HG02943 (cell line): ENCODE measurements at regions not wholly inside any gene's neighbourhood (a gene's known extent, or its start where the extent isn't known, plus 50 kb on each side); places are given as distances from the start of the nearest gene placed in this dataset.
"Not testable (repeated sequence)": the region's sequence is repeated elsewhere in the genome, so short reads cannot be mapped to it uniquely, and the experiment has no call there.

Experiments used
- ATAC-seq: cut with Tn5 transposase; IDR thresholded peaks from one replicate; pipeline ENCODE4 v1.9.1; 2021; ENCODE audit warnings: mild to moderate bottlenecking, low read depth, moderate library complexity; ENCODE audit not compliant: unreplicated experiment

DNA sequence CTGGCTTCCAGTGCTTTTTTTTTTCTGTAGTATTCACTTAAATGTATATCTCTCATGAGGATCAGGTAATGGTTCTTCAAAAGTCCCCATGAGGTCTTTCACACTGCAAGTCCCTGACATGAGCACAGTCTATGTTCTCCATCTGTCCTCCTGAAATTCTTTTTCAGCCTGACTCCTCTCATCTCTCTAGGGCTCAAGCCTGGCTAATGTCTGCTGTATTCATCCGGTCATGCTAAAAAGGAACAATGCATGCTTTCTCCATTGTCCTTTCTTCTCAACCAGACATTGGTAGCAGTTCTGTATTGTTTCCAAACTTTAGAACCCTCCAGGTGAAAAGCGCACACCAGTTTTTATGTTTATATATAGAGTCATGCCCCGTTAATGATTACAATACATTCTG, 368.3 kb upstream of the OLFM3 start:
- no peak for ATAC-seq

GRCh38 chr1:102336602-102337001, 339.9 kb upstream of the OLFM3 start:
- no peak for ATAC-seq

DNA sequence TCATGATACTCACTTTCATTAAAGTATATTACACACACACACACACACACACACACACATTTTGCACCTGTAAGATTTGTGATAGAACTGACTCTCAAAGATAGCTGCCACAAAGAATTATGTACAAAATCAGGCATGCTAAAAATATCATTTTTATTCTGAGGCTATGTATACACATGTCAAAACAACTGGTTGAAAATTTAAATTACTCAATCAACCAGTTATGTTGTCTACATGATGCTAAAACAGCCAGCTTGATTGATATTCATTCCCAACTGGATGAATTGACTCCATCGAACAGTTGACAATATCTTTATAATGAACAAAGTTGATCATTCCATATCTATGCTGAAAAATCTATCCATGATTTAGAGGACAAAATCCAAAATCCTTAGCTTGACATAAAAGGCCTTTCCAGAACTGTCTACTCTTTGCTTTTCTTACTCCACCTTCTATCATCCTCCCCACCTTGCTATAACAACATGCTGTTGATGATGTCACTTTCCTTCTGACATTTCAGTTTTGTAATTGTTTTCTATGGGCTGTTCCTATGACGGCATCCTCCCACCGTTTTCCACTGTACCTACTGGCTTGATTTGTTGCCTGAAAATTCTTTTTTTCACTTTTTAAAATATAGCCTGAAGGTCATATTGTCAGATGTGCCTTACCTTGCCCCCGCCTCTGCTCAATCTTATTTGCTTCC, 321.5 kb upstream of the OLFM3 start:
- no peak for ATAC-seq

GRCh38 chr1:102315096-102315495, 318.4 kb upstream of the OLFM3 start:
- no peak for ATAC-seq

- ATAC-seq, result no peak
These were observed 299.4 kb upstream of the OLFM3 start for GRCh38 chr1:102296116-102296515.

GRCh38 chr1:102282955-102283354, 286.2 kb upstream of the OLFM3 start:
- ATAC-seq, result no peak

- ATAC-seq, result no peak
These were observed 266.3 kb upstream of the OLFM3 start for GRCh38 chr1:102262994-102263393.

DNA sequence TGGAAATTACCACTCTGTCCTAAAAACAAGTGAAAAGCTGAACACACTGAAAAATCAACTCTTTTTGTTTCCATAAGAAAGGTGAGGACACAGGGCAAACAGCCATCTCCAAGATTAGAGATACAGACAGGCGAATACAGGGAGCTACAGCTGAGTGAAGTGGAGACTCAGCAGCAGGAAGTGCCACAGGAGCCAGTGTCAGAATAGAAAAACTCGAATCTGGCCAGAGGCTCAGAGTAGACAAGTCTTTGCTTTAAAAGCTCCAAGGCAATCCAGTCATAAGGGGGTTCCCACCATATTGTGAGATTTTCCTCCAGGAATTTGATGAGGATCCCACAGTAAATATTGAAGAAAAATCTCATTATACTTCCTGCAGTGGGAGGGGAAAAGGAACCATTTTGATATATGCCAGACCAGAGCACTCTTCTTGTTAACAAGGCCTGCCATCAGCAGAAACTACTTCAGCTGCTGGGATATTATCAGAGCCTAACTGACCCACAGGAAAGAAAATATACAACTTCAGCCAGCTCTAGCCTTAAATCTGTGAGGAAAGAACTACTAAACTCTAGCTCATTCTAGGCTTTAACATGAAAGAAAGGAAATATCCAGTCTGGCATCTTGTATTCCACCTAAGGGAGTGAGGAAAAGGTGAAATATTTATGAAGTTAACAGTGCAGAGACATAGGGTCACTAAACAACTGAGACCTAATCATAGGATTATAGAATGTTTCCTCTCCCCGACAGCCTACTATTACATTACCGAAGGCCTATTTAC, 256.2 kb upstream of the OLFM3 start:
- no peak for ATAC-seq

DNA sequence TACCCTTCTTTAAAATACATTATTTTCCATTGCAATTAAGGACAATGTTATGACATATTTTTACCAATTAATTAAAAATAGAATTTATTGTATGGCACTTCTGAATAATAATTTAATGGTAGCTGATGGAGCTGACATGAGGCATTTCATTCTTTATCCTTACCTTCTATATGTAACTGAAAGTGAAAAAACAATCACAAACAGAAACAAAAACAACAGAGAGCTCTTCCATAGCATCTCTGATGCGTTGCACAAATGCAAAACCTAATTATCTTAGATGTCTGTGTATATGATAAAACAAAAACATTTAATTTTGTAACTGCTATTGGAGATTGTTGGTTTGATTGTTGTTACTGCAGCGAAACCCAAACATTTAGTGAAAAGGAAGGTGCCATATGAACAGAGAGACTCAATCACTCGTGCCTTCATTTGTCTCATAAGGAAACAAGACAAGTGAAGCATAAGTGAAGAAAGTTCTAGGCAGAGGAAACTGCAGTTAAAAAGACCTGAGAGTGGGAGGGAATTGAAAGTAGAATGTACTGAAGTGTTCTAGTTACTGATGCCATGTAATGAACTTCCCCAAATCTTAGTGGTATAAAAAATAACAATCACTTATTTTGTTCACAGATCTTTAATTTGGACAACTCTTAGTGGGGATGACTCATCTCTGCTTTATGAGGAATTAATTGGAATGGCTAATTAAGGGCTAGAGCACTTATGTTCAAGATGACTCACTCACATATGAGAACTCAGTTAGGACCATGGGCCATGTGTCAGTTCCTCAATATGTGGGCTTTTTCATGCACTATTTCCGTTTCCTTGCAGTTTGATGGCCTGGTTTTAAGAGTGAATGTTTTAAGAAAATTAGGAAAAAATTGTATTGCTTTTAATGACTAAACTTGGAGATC, 245.0 kb upstream of the OLFM3 start:
- peak; percentile 55 for ATAC-seq

DNA sequence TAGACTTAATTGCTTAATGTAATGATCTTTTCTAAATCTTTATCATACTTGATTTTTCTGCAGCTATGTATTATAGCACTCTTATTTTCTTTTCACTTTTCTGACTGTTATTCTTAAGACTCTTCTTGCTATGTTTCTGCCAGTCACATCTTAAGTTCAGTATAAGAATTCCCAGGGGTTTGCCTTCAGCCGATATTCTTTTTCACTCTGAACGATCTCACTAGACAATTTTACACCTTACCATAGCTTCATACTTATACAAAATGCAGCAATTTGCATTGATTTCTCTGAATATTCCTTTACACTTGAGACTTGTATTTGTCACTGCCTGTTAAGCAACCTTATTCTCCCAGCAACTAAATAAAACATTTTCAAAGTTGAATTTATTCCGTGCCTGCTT, 242.5 kb upstream of the OLFM3 start:
- ATAC-seq, result no peak

- ATAC-seq, result no peak
These were observed 238.1 kb upstream of the OLFM3 start for GRCh38 chr1:102234753-102235359.

- ATAC-seq, result peak; percentile 63
These were observed 222.7 kb upstream of the OLFM3 start for GRCh38 chr1:102219463-102219862.

DNA sequence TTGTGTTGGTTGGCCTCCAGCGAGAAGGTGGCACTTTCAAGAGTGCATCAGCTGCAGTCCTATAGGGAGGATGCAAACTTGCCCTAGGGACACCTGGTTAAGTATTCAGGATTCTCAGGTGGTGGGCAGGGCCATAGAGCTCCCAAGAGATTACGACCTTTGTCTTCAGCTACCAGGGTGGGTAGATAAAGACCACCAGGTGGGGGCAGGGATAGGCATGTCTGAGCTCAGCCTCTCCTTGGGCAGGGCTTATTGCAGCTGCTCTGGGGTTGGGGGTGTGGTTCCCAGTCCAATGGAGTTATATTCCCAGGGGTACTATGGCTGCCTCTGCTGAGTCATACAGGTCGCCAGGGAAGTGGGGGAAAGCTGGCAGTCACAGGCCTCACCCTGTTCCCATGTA, 214.2 kb upstream of the OLFM3 start:
- ATAC-seq, result not testable (repeated sequence)

- ATAC-seq, result no peak
These were observed 195.0 kb upstream of the OLFM3 start for GRCh38 chr1:102191723-102192122.

GRCh38 chr1:102190429-102190828, 193.7 kb upstream of the OLFM3 start:
- no peak for ATAC-seq

GRCh38 chr1:102186536-102186935, 189.8 kb upstream of the OLFM3 start:
- ATAC-seq, result no peak

DNA sequence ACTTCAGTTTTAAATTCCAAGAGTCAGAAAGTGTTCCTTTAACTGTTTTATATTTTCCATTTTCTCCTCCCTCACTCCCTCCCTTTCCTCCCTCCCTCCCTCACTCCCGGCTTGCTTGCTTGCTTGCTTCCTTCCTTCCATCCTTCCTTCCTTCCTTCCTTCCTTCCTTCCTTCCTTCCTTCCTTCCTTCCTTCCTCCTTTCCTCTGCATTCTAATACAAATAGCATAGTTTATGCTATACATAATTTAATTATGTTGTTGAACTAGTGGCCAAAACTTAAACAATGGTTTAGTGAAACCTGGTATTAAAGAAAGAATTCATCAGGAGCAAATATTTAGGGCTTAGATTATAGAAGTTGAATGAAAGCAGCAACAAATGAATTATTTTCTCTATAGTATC, 188.5 kb upstream of the OLFM3 start:
- ATAC-seq, result no peak

GRCh38 chr1:102184477-102184876, 187.8 kb upstream of the OLFM3 start:
- no peak for ATAC-seq

GRCh38 chr1:102183711-102184110, 187.0 kb upstream of the OLFM3 start:
- ATAC-seq, result no peak

GRCh38 chr1:102182603-102183260, 186.0 kb upstream of the OLFM3 start:
- no peak for ATAC-seq
